ENCODE measurements at regions not wholly inside any gene's neighbourhood (a gene's known extent, or its start where the extent isn't known, plus 50 kb on each side); places are given as distances from the start of the nearest gene placed in this dataset.

DNA sequence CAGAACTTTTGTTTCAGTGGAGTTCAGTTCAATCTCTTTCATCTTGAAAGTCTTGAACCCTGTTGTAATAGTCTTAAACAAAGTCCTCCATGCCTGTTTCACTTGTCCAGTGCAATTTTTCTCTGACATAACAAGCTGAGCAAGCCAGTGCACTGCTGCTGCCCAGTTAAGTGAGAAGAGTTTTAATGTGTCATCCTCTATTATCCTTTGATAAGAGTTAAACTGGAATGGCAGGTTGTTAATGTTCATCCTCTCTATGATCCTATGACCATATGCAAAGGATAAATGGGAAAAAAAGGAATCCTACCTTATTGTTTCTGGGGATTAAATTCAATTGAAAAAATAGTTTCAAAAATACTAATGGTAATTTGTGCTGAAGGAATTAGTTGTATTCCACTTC lies 197.5 kb downstream of the FRK start:
- TF ChIP-seq POLR2A (IDR thresholded peaks at IDR 0.05; ENCODE audit: low read length) (no peak), MAFK (IDR thresholded peaks at IDR 0.05; ENCODE audit: partially characterized antibody) (no peak), CBX8 (IDR thresholded peaks at IDR 0.05) (no peak), RAD21 (conservative IDR thresholded peaks at IDR 0.05 in 1 of 2, IDR thresholded peaks at IDR 0.05 in 1 of 2) (no peak), CTCF (IDR thresholded peaks at IDR 0.05) (no peak)
